ENCODE measurements at regions not wholly inside any gene's neighbourhood (a gene's known extent, or its start where the extent isn't known, plus 50 kb on each side); places are given as distances from the start of the nearest gene placed in this dataset.

DNA sequence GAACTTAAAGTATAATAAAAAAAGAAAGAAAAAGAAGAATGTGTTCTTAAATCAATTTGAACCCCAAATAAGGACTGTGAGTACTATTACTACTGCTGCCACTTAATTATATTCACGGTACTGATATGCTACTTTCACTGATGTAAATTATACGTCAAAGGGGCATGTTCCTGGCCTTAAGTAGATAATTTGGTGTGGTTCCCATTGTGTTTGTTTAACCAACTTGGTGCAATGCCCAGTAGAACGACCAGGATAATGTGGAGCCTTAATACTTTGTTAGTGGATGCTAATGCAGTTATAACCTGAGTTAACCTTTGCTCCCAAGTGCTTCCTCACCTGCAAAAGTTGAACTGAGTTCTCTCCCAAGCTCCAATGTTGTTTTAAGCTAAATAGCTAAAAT is 142.0 kb downstream of the NR4A2 start:
- Mint-ChIP-seq H3K4me1 (no peaks in the 10 kb centered on the region), H3K36me3 (no peaks in the 10 kb centered on the region), H3K27me3 (no peaks in the 10 kb centered on the region), H3K9me3 (no peaks in the 10 kb centered on the region), H3K27ac (no peak overlapping the region), H3K4me3 (no peak overlapping the region)
- DNase-seq (ENCODE audit: low spot score in 2 of 2) (no peak), ATAC-seq (ENCODE audit: low read depth) (no peak)

DNA sequence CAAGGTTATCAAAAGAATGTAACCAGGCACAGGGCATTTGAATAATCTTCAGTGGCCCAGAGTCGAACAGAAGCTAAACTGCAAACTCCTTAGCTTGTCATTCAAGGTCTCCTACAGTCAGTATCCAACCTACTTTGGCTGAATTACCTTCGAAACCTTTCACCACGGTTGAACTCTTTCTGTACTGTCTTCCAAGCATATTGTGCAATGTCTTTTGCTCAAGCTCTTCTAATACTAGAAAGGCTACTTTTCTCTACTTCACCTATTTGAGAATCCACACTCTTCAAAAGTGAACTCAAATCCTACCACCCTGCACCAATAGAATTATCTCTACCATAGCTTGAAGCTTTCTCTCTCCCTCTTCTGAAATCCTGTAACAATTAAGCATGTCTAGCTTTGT is 142.9 kb downstream of the NR4A2 start:
- ATAC-seq (ENCODE audit: low read depth) (no peak), DNase-seq (ENCODE audit: low spot score in 2 of 2) (no peak)
- H3K4me1 Mint-ChIP-seq: no peaks in the 10 kb centered on the region
- no peak overlapping the region for H3K4me3 Mint-ChIP-seq
- no peaks in the 10 kb centered on the region for H3K9me3 Mint-ChIP-seq
- H3K36me3 Mint-ChIP-seq: no peaks in the 10 kb centered on the region
- H3K27me3 Mint-ChIP-seq: no peaks in the 10 kb centered on the region
- H3K27ac Mint-ChIP-seq: no peak overlapping the region

DNA sequence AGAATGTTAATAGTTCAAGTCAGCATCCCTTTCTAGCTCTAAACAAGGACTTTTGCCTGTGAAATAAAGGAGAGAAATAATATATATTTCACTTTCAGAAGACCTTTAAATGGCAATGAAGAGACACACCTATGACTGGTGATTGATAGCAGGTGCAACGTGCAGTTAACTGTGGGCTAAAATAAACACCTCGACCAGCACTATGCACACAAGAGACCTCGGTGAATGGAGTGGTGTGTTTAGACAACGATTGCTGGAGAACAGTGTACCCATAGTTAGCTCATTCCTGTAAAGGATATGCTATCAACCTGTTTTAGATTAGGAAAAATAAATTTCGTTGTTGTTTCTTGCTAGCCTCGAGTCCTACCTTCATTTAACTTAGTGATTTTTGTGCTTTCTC is 143.4 kb downstream of the NR4A2 start:
- H3K27me3 Mint-ChIP-seq: no peaks in the 10 kb centered on the region
- H3K36me3 Mint-ChIP-seq: no peaks in the 10 kb centered on the region
- no peak for DNase-seq (ENCODE audit: low spot score in 2 of 2)
- no peak for ATAC-seq (ENCODE audit: low read depth)
- H3K4me3 Mint-ChIP-seq: no peak overlapping the region
- no peak overlapping the region for H3K27ac Mint-ChIP-seq
- no peaks in the 10 kb centered on the region for H3K9me3 Mint-ChIP-seq
- H3K4me1 Mint-ChIP-seq: no peaks in the 10 kb centered on the region

DNA sequence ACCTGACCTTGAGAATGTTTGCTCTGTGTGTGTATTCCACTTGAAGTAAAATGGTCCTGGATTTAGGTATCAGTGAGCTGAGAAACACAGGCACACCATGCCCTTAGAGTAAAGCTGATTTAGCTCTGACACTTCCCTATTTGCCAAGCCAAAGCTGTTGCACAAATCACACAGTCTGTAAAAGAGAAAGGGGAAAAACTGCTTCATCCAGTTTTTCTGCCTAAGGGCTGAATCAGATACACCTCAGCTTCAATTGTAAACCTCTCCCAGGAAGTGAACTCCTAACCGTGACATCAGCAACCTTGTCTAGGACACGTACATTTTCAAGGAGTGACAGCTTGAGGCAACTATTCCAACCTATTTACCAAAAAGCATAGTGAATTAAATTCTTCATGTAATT is 150.4 kb downstream of the NR4A2 start:
- no peak overlapping the region for H3K27ac Mint-ChIP-seq
- H3K36me3 Mint-ChIP-seq: no peaks in the 10 kb centered on the region
- no peak for DNase-seq (ENCODE audit: low spot score in 2 of 2)
- peaks cover 3% of the 10 kb centered on the region for H3K27me3 Mint-ChIP-seq
- no peak for ATAC-seq (ENCODE audit: low read depth)
- H3K4me1 Mint-ChIP-seq: no peaks in the 10 kb centered on the region
- no peaks in the 10 kb centered on the region for H3K9me3 Mint-ChIP-seq
- H3K4me3 Mint-ChIP-seq: no peak overlapping the region

DNA sequence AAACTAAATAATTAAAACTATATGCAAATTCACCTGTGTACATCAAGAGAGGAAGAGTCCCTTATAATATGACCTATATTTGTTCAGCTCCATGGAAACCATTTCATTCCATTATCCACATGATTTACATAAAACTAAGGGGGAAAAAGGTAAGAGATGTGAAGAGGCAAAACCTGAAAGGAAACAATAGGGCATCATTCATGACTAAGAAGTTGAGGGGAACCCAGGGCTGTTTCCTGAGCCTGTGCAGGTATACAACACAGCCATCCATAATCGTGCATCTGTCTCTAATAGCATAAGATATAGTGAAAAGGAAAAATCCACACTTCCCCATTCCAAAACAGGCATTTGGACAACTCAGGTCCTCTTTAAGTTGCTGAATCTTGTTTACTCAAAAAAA is 151.3 kb downstream of the NR4A2 start:
- no peak overlapping the region for H3K4me3 Mint-ChIP-seq
- no peak overlapping the region for H3K27ac Mint-ChIP-seq

DNA sequence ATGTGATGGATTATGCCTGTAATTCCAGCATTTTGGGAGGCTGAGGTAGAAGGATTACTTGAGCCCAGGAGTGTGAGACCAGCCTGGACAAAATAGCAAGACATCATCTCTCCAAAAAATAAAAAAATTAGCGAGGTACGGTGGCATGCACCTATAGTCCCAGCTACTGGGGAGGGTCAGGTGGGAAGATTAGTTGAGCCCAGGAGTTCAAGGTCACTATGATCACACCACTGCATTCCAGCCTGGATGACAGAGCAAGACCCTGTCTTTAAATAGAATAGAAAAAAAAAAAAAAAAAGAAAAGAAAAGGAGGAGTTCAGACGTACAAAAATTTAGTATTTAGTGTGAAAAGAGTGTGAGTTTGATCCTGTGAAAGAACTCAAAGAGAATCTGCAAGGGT is 154.9 kb downstream of the NR4A2 start:
- H3K27me3 Mint-ChIP-seq: peaks cover 7% of the 10 kb centered on the region
- no peak overlapping the region for H3K27ac Mint-ChIP-seq
- no peak for ATAC-seq (ENCODE audit: low read depth)
- H3K36me3 Mint-ChIP-seq: no peaks in the 10 kb centered on the region
- H3K4me1 Mint-ChIP-seq: no peaks in the 10 kb centered on the region
- H3K4me3 Mint-ChIP-seq: no peak overlapping the region
- H3K9me3 Mint-ChIP-seq: no peaks in the 10 kb centered on the region
- DNase-seq (ENCODE audit: low spot score in 2 of 2): no peak

More for the DNA sequence above, 151.3 kb downstream of the NR4A2 start:
- no peaks in the 10 kb centered on the region for H3K4me1 Mint-ChIP-seq
- H3K27me3 Mint-ChIP-seq: peaks cover 3% of the 10 kb centered on the region
- DNase-seq (ENCODE audit: low spot score in 2 of 2) (no peak), ATAC-seq (ENCODE audit: low read depth) (no peak)
- H3K9me3 Mint-ChIP-seq: no peaks in the 10 kb centered on the region
- no peaks in the 10 kb centered on the region for H3K36me3 Mint-ChIP-seq

DNA sequence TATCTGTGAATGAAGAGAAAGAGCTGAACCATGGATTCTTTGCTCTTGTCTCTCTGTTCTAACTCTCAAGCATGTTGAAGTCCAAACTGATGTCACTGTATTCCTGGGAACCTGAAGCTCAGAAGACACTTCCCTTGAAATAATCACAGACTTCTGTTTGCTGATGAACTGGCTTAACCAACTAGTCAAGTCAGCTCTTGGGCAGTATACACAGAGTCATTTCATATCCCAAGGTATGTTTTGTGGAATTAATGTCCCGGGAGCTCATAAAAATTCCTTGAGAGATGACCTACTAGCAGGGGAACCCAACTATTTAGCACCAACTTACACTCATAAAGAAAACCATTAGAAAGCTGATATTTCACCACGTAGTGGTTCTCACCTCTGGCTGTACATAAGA is 156.6 kb downstream of the NR4A2 start:
- Mint-ChIP-seq H3K27me3 (peaks cover 7% of the 10 kb centered on the region), H3K4me3 (no peak overlapping the region), H3K4me1 (no peaks in the 10 kb centered on the region), H3K9me3 (no peaks in the 10 kb centered on the region), H3K36me3 (no peaks in the 10 kb centered on the region), H3K27ac (no peak overlapping the region)
- ATAC-seq (ENCODE audit: low read depth): no peak
- DNase-seq (ENCODE audit: low spot score in 2 of 2): no peak

DNA sequence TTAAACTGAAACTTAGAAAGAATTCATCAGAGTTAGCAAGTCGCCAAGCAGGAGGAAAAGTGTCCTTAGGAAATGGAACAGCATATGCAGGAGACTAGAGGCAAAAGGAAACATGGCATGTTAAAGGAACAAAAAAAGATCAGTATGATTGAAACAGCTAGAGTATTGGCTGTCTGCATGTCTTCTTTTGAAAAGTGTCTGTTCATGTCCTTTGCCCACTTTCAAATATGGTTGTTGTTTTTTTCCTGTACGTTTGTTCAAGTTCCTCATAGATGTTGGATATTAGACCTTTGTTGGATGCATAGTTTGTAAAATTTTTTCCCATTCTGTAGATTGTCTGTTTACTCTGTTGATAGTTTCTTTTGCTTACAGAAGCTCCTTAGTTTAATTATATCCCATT is 161.6 kb downstream of the NR4A2 start:
- Mint-ChIP-seq H3K9me3 (no peaks in the 10 kb centered on the region), H3K36me3 (no peaks in the 10 kb centered on the region), H3K27me3 (peaks cover 9% of the 10 kb centered on the region), H3K4me3 (no peak overlapping the region), H3K4me1 (no peaks in the 10 kb centered on the region), H3K27ac (no peak overlapping the region)
- ATAC-seq (ENCODE audit: low read depth) (no peak), DNase-seq (ENCODE audit: low spot score in 2 of 2) (no peak)

DNA sequence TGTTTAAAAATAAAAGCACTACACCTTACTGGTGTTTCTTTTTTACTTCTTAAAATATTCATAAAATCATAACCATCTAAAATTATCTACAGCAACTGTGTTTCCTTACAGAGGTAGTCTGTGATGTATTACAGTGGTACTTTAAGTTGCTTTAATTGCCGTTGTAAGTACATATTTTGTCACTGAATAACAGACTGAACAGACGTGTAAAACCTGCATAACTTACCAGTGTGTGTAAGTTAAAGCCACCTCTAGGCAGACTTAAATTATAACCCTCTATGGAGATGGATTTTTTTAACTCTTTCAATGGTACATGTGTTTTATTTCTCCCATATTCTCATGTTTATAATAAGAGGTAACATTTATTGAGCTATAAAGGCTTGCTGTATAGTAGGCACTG is 166.8 kb downstream of the NR4A2 start:
- Mint-ChIP-seq H3K9me3 (no peaks in the 10 kb centered on the region), H3K4me1 (no peaks in the 10 kb centered on the region), H3K27ac (no peak overlapping the region), H3K27me3 (peaks cover 7% of the 10 kb centered on the region), H3K4me3 (no peak overlapping the region), H3K36me3 (no peaks in the 10 kb centered on the region)
- DNase-seq (ENCODE audit: low spot score in 2 of 2) (no peak), ATAC-seq (ENCODE audit: low read depth) (no peak)

DNA sequence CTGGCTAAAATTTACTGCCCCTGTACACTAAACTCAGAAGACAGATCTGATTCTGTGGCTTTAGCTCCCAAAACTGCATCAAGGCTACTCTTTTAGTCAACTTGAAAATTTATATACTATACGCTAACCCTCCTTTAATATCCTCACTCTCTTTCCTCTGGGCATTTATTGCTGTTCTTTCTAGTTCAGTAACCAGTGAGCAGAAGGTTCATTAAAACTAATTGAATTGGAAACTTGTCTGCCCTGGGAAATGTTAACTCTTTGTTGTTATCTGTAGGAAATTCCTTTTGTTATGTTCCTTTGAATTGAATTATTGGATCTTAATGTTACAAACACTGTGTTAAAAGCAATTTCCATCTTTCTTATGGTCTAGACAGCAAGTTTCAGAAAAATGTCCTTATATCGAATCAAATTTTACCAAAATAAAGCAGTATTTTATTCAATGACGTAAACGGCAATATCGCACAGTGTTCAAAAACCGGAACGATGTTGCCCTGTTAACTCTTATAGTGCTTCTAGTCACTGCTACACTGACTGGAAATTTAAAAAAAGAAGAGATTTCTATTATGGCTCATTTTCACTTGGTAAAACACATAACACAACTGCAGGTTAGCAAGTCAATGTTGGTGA is 168.3 kb downstream of the NR4A2 start:
- Mint-ChIP-seq H3K27me3 (peaks cover 8% of the 10 kb centered on the region), H3K36me3 (no peaks in the 10 kb centered on the region), H3K9me3 (no peaks in the 10 kb centered on the region), H3K4me3 (no peak overlapping the region), H3K4me1 (no peaks in the 10 kb centered on the region), H3K27ac (no peak overlapping the region)
- ATAC-seq (ENCODE audit: low read depth): no peak
- no peak for DNase-seq (ENCODE audit: low spot score in 2 of 2)

DNA sequence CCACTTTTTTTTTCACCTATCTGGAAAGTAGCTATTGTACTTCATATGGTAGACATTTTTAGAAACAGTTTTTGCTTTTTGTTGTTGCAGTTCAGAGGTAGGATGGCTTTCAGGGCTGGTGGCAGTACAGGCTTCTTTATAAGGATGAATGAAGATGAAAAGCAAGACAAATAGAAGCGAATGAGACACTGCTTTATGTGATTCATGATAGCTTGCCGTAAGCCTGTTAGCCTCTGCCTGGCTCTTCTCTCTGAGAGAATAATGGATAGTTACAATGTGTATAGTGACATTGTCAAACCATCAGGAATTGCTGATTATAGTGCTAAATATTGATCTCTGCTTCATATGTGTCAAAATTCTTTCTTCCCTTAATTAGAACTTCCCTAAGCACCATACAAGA is 173.7 kb downstream of the NR4A2 start:
- Mint-ChIP-seq H3K4me1 (no peaks in the 10 kb centered on the region), H3K27ac (no peak overlapping the region), H3K27me3 (peaks cover 4% of the 10 kb centered on the region), H3K9me3 (no peaks in the 10 kb centered on the region), H3K4me3 (no peak overlapping the region), H3K36me3 (no peaks in the 10 kb centered on the region)
- ATAC-seq (ENCODE audit: low read depth): no peak
- DNase-seq (ENCODE audit: low spot score in 2 of 2): no peak

DNA sequence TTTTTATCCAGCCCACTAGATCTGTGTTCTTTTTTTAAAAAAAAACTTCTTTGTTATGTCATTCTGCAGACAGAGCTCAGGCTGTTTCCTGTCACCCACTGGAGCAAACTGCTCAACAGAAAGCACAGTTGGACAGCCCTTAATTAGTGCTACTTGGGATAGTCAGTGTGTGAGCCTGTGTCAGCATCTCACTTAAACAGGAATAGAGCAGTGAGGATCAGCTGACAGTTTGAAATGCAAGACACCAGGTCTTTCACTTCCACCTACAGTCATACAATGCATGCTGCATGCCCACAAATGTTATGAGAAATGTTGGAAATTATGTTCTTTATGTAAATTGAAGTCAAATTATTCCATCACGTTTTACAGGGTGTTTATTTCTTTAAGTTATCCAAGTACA is 174.9 kb downstream of the NR4A2 start:
- no peak for ATAC-seq (ENCODE audit: low read depth)

DNA sequence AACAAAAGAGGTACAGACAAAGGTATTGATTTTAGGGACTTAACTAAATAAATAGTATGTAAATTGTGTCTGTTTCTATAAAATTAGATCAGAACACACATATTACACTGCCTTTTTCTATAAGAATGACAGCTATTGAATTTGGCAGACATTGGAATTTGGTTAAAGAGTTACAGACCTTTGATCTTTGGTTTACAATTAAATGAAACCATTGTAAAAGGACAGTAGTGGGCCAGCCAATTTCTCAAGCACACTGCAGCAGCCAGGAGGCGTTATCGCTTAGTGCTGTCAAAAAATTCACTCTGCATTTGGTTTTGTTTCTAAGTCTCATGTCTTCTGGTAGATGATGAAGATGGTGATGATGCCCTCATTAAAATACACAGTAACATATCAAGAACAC is 175.9 kb downstream of the NR4A2 start:
- H3K4me3 Mint-ChIP-seq: no peak overlapping the region
- no peaks in the 10 kb centered on the region for H3K4me1 Mint-ChIP-seq
- H3K27me3 Mint-ChIP-seq: peaks cover 4% of the 10 kb centered on the region
- DNase-seq (ENCODE audit: low spot score in 2 of 2) (no peak), ATAC-seq (ENCODE audit: low read depth) (no peak)
- H3K36me3 Mint-ChIP-seq: no peaks in the 10 kb centered on the region
- H3K9me3 Mint-ChIP-seq: no peaks in the 10 kb centered on the region
- no peak overlapping the region for H3K27ac Mint-ChIP-seq

More for the DNA sequence above, 174.9 kb downstream of the NR4A2 start:
- no peaks in the 10 kb centered on the region for H3K9me3 Mint-ChIP-seq
- H3K4me3 Mint-ChIP-seq: no peak overlapping the region
- DNase-seq (ENCODE audit: low spot score in 2 of 2): no peak
- H3K4me1 Mint-ChIP-seq: no peaks in the 10 kb centered on the region
- no peak overlapping the region for H3K27ac Mint-ChIP-seq
- no peaks in the 10 kb centered on the region for H3K36me3 Mint-ChIP-seq
- H3K27me3 Mint-ChIP-seq: peaks cover 4% of the 10 kb centered on the region

DNA sequence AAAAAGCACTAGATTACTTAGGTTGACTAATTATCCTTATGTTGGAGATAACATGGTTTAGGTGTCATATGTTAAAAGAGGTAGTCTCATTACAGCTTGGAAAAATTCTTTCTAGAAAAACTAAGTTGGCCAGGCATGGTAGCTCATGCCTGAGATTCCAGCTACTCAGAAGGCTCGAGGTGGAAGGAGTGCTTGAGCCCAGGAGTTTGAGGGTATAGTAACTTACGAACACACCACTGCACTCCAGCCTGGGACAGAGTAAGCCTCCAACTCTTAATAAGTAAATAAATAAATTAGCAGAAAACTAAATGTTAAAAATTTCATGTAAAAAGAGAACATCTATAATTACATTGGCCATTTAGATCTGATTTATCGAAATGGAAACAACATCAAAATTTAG is 177.2 kb downstream of the NR4A2 start:
- no peaks in the 10 kb centered on the region for H3K9me3 Mint-ChIP-seq
- DNase-seq (ENCODE audit: low spot score in 2 of 2) (no peak), ATAC-seq (ENCODE audit: low read depth) (no peak)
- H3K36me3 Mint-ChIP-seq: no peaks in the 10 kb centered on the region
- H3K27me3 Mint-ChIP-seq: peaks cover 5% of the 10 kb centered on the region
- no peaks in the 10 kb centered on the region for H3K4me1 Mint-ChIP-seq
- H3K4me3 Mint-ChIP-seq: no peak overlapping the region
- H3K27ac Mint-ChIP-seq: no peak overlapping the region

DNA sequence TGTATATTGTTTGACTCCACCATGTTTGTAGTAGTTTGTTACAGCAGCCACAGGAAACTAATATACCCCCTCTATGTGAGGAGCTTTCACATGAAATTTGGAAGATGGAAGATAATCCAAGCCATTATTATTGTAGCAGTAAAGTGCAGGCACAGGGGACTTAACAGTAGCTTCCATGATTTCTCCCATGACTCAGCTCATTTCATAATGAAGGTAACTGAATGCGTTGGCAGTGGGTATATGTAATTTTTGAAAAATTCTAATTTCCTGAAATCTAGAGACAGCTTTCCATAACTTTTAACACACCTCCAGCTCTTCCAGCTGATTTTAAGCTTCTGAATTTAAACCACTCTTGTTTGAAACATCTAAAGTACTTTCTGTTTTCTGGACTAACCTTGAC is 181.2 kb downstream of the NR4A2 start:
- Mint-ChIP-seq H3K4me3 (no peak overlapping the region), H3K36me3 (no peaks in the 10 kb centered on the region), H3K27me3 (peaks cover 4% of the 10 kb centered on the region)

More for the DNA sequence above, 181.2 kb downstream of the NR4A2 start:
- Mint-ChIP-seq H3K9me3 (no peaks in the 10 kb centered on the region), H3K4me1 (no peaks in the 10 kb centered on the region), H3K27ac (no peak overlapping the region)
- ATAC-seq (ENCODE audit: low read depth) (no peak), DNase-seq (ENCODE audit: low spot score in 2 of 2) (no peak)

Measured in memory B cell (primary cell).